M059J (cell line): ENCODE measurements at regions not wholly inside any gene's neighbourhood (a gene's known extent, or its start where the extent isn't known, plus 50 kb on each side); places are given as distances from the start of the nearest gene placed in this dataset.

Experiments
- DNase-seq: peaks from one replicate; pipeline ENCODE4 v3.0.0-alpha.2; 2012; ENCODE audit warnings: low read depth

DNA sequence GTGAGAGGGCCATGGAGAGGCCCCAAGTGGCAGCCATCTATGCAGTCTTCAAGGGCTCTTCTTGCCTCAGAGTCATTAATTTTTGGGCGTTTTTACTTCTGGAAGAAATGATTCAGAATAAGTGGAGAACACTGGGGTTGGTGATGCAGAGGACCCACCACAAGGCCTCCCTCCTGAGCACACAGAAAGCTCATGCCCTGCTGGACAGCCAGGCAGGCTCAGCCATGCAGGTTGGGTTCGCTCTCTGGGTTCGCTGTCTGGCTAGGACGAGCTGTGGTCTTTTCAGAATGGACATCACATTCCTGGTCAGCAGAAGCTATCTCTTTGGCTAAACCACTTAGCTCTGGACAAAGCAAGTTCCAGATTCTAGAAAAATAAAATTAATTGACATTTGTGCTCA, 480.8 kb downstream of the RPS24 start:
- no peak for DNase-seq

DNA sequence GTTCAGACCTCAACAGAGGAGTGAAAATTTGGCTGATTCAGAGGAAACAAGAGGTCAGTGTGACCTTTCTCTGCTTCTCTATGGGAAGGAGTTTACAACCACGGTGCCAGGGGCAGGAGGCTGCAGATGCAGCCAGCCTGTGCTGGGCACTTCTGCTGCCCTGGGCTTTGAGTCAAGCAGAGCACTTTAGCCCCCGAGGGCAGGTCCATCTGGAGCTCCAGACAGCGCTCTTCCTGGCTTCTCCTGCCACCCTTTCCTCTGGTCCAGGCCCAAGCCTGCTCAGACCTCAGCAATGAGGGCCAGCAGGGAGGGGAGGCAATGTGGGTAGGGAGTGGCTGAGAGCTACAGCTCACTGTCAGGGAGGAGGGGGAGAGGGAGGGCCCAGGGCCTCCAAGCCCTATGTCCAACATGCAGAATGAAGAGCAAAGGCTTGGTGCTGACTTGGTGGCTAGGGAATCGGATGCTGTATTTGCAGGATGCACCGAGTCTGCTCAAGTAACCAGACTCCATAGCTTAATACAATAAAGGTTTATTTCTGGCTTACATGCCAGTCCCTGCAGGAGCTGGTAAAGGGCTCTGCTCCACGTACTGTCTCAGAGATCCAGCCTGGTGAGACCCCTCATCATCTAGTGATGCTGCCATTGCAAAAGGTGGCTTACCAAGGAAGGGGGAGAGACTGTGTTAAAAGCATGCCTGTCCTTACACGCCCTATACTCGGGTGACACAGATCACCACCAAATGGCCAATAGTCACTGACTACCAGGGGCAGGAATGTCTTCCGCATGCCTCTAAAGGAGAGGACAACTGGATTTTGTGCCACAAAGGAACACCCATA, 481.6 kb downstream of the RPS24 start:
- DNase-seq = peak; percentile 77

DNA sequence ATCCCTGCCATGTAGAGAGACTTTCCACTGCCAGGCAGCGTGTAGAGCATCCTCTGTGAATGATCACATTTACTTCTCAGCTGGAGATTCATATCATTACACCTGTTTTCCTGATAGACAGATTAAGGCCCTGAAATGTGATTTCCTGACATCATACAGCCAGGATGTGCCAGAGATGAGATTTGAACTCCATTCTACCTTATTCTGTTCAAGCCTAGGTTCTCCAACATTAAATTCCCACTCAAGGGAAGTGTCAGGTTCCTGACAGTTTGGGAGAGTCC, 482.1 kb downstream of the RPS24 start:
- DNase-seq = no peak

DNA sequence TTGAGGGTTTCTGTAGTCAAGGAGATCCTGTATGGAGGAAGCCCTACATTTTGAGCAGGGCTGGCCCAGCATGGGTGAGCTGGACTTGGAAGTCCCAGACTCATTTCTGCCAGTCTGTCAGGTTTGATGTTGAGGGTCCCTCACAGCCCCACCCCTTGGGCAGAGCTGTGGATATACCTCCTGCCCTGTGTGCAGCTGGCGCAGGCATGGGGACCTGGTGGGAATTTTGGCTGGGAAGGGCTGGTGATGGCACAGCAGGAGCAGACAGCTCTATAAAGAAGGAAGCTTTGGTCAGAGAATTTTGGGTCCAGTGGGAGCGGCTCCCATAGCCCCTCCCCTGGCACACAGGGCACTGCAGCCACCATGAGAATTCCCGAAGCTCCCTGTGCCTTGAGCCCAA, 482.6 kb downstream of the RPS24 start:
- DNase-seq = no peak

DNA sequence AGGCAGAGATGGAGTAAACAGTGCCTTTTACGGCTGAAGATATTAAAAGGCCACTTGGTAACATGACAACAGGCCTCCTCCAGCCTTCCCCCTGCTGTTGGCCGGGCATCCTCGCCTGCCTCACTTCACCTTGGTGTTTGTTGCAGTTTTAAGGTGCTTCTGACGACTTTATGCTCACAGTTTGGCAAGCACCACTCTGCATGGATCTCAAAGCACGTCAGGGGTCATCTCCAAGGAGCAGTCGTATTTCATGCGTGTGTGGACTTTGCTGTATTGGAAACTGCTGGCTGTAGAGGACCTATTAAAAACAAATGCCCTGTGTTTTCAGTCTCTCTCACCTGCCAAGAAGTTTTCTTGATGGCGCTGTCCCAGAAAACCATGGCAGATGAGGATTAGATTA, 483.1 kb downstream of the RPS24 start:
- DNase-seq = no peak

DNA sequence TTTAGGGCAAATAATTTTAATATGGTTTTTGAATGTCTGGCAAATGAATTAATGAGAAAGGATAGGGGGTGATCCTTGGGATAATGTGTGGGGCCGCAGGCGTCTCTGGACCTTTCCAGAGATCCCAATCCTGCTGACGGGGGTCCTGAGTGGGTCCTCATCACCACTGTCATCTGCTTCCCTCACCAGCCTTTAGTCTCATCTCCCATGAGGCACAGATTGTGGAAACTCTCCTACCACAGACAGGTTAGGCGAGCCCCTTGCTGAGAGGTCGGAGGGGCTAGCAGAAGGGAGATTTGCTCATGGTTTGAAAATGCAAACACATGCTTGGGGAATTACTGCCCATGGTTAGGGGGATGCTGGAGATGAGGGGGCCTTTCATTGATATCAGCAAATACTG, 484.6 kb downstream of the RPS24 start:
- no peak for DNase-seq

DNA sequence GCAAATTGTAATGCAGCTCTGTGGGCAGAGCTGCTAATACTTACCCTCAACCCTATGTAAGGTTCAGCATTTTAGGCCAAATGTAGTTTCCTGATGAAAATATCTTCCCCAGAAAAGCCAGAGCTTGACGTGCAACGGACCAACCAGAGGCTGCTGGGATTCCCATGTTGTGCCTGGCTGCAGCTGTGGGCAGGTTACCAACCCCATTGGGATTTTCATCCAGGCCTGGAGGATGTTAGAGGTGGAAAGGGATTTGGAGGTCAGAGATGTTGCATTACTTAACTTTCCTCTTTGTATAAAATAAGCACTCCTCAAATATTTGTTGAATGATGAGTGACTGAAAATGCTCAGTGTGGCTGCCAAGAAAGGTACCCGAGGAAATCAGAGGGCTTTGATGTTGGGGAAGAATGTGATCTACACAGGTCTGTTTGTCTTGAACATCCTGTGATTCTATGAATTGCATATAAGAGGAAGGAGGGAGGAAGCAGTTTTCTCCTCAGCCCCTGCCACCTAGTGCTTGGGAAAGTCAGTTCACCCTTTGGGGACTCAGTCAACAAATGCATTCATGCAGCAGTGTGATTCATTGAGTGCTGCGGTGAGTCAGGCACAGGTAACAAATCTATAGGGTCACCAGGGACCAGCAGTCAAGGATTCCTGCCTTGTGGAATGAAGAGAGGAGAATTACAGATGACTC, 487.2 kb downstream of the RPS24 start:
- peak; percentile 76 for DNase-seq

DNA sequence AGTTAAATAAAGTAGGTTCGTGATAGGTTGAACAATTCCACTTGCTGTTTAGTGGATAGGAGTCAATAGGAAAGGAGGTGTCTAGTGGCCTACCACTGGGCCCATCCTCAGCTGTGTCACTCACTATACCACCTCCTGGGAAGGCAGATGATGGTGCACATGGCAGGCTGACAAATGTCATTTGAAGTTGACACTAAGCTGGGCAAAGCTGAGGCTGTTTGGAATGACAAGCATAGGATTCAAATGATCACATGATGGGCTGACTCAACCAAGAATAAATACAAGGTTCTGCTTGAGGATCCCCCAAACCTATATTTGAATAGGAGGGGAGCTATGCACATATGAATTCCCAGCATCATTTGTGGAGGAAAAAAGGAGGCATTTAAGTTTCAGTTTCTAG, 489.8 kb downstream of the RPS24 start:
- no peak for DNase-seq

DNA sequence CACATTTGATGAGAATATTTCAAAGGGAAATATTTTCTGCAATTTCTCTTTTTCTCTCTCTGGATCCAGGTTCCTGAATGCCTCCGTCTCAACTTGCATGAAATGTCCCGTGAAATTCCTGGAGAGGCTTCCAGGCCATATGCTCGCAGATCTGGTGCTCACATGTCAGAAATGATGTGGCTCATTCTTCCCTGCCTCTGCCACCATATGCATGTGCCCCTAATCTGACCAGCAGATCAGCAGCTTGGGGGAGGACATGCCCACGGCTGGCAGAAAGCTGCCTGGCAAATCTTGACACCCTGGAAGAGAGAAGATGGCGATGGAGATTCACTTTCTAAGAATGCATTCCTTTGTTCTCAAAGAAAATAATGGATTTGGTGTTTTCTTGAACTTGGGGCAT, 490.7 kb downstream of the RPS24 start:
- no peak for DNase-seq

DNA sequence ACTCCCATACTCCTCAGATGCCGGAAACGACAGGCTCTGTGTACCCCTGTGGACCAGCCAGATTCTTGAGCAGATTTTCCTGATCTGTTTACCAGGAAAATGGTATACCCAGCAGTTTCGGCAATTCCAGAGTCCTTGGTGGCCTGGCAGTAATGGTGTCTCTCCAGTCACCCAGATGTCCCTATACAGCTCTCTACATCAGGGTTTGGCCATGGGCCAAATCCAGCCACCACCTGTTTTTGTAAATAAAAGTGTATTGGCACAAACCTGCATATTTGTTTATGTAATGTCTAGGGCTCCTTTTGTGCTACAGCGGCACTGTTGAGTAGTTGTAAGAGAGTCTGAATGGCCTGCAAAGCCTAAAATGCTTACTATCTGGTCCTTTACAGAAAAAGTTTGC, 491.3 kb downstream of the RPS24 start:
- DNase-seq = no peak

DNA sequence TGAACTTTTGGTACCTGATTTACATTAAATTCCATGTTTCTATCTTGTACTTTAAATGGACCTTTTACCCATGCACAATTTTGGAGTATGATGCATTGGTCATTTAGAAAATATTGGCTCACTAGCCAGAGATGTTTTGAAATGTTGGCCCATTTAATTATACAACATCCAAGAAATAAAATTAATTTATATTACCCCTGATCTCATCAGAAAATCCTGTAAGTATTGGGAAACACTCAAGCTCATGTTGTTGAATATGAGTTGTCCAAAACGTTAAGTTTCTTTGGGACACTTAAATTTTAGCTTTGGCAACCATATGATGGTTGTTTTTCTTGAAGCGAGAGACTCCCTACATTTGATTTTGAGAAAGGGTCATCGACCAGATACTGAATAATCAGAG, 492.7 kb downstream of the RPS24 start:
- DNase-seq = no peak

DNA sequence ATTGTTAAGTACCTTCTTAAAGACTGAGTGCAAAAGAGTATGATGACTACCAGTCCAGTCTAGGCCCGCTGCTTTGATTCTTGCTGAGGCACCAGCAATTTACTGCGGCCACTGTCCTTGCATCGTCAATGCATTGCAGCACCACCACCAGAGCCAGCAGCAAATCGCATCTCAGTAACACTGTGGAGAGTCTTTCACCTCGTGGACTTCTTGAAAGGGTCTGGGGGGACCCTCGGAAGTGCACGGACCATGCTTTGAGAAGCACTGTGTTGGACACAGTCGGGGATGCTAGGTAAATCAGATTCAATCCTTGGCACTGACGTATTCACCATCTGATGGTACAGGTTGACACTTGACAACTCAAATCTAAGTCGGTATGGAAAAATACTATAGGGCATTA, 493.6 kb downstream of the RPS24 start:
- DNase-seq = no peak

DNA sequence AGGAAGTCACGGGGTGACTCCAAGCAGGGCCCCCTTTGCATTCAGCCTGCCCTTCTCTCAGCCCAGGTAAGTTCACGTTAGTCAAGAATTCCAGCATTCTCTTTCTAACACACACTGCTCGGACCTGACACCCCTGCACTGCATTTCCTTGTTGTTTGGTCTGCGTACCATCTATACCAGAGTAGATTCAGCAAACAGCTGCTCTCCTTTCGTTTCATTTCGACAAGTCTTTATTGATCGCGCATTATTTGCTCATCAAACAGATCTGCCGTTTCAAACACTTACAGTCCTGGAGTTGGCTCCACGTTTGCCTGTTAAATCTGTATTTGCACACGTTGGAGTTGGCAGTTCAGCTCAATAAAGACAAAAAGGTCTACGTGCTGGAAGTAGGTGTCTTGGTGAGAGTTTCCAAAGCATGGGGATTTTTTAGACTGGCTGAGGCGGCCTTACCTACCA, 495.1 kb downstream of the RPS24 start:
- no peak for DNase-seq

DNA sequence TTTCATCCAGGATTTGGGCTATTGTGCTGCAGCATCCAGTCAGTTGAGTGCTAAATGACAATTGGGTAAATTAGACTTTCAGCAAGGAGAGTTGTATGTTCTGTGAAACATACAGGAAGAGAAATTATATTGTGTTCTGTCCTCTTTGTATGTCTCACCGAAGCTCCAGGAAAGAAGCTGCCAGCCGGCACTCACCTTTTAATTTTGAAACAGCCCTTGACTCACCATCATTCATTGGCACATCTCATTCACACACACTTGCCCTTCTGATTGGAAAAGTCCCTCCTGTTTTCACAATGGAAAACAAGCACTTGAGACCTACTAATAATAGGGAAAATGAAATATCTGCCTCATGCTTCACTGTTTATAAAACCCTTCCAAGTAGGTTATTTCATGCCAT, 495.6 kb downstream of the RPS24 start:
- no peak for DNase-seq

DNA sequence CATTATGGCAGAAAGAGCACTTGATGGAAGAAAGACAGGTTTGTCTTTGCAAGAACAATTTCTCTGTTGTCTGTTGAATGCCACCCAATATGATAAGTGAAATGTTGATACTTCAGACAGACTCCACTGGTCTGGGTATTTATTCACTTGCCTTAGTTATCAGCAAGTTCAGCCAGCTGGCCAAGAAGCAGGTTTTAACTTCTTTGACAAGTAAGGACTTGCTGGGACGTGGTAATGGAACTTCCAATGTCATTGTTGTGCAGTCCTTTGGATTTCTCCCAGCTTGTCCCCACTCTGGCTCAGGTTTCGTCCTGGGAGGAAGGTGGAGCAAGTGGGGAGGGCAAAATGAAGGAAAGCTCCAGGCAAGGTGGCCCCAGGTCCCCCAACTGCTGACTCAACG, 497.4 kb downstream of the RPS24 start:
- no peak for DNase-seq

DNA sequence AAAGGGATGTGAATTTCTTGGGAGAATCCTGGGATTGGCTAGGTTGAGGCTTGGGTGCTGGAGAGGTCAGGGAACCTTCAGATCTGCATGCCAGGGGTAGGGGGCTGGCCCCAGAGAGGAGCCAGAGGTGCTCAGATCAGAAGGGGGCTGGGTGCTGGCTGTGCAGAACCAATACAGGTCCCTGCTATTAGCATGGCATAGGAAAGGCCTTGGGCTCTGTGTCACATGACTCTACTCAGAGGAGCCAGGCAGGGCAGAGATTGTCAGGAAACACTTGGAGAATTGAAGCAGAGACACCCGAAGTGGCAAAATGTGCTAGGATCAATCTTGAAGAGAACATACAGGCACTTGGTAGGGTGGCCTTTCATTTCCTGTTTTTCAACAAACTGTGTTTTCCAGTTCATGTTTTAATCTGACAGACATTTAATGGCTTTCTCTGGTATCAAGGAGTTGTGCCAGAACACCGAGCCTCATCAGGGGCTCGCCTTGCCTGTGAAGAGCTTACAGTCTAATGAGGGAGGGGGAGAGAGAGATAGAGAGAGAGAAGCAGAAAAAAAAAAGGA, 498.9 kb downstream of the RPS24 start:
- no peak for DNase-seq

DNA sequence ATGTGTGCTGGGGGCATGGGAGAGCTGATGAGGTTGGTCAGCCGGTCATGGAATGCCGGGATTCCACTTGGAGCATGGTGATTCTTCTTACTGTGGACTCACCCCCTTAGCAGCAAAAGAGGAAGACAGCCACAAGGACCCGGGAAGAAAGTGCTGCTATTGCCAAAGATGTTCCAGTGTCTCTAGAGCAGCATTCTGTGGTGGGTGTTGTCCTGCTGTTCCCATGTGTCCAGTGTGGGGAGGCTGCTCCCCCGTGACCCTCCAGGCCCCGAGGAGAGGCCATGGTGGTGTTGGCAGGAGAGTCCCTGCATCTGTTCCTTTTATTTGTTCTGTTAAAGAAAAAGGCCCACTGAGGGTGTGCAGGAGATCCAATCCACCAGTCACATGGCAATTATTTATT, 499.4 kb downstream of the RPS24 start:
- DNase-seq = no peak

DNA sequence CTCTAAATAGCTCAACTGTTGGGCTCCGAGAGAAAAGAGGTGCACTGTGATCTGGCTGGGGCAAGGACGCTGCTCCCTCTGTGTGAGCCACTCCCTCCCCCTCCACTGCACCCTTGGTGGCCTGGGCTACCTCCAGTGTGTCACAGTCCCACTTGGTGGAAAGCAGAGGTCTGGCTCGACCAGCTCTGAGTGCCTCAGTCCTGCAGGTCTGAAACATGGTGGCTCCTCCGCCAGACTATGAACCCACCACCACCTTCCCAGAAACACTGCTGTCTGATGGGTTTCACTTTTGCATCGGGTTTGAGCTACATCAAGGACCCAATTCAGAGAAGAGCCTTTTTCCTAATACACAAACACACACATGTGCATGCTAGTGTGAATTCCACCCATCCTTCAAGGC, 500.1 kb downstream of the RPS24 start:
- DNase-seq = no peak

DNA sequence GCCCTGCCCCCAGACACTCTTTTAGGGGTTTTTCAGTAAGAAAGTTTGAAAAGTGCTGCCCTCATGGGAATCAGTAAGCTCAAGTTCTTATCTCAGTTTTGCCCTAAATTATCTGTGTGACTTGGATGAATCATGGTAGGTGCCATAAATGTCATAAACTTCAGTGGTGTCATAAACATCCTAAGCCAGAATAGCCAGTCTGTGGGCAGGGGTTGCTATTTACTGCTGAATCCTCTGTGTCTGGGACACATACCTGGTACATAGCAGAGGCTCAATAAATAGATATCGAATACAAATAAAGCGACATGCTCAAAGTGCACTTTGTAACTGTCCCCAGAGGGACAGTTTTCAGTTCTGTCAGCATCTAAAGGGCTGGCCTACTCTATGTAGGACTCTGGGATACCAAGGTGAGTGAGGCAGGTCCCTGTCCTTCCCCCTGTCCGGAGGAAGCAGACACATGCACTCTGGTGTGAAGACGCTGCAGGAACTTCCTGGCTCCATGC, 502.1 kb downstream of the RPS24 start:
- DNase-seq = no peak

DNA sequence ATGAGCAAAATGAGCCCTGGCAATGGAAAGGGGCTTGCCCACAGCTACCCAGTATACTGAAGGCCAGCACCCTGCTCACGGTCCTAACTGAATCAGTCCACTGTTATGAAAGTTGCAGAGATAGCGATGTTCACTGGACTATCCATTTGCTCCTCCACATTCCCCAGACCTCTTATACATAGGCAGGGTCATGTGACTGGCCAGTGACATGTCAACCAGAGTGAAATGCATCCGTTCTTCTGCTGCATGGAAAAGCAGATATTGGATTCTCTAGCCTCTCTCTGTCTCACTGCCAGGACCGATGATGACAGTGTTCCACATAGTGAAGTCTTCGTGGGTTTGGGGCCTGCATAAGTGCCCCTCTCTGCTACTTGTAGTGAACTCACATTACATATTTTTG, 503.4 kb downstream of the RPS24 start:
- no peak for DNase-seq

DNA sequence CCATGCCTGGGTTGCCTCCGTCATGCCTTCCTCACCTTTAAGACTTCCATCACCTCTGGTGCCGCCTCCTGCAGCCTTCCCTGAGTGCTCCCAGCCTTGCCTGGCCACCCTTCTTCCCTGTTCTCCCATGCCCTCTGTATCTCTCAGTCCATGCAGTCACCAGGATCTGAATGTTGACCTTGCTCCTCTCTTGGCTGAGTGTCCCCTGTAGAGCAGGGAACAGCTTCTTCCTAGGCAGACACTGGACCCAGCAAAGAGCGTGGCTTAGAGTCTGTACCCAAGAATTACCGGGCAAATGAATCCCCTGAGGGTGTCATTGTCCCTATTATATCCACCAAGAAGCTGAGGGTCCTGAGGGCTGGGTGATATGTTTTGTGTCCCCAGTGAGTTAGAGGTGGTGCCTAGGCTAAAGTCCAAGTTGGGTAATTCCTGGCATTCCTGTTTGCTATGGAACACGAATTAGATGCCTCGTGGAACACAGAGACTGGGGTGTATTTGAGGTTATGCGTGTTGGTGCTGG, 505.6 kb downstream of the RPS24 start:
- DNase-seq = no peak

DNA sequence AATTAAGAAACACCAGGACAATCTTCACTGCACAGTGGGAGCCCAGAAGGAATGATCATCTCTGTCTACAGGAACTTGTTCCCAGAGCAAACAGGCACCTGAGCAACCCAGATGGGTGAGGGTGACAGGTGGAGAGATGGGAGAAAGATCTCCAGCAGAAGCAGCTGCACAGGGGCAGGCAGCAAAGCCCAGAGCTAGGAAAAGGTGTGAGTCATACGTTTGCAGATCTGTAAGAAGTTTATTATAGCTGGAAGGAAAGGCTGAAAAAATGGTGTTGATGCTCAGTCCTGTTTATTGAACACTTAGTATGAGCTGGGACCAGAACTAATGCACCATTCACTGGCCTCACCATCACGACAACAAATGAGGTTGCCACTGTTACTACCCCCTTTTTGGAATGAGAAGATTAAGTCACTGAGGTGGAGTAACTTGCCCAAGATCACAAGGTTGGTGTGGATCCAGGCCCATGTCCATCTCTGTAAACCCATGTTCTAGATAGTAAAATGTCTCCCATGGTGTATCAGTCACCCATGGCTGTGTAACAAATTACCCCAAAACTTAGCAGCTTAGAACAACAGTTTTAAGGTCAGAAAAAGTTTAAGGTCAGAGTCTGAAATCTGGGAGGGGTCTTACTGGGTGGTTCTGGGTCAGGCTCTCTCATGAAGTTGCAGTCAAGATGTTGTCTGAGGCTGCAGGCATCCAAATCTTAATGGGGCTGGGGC, 506.9 kb downstream of the RPS24 start:
- DNase-seq = peak; percentile 26
